SU-DHL-6 (cell line): ENCODE measurements at regions not wholly inside any gene's neighbourhood (a gene's known extent, or its start where the extent isn't known, plus 50 kb on each side); places are given as distances from the start of the nearest gene placed in this dataset.
"Not testable (repeated sequence)": the region's sequence is repeated elsewhere in the genome, so short reads cannot be mapped to it uniquely, and the experiment has no call there.

Experiments
- H2AFZ ChIP-seq: fragments of 200-600 bp; sonication (generic); 2 replicates; pipeline ENCODE4 v1.6.1; 2014; ENCODE audit warnings: low read depth, mild to moderate bottlenecking, moderate library complexity, mixed read lengths, antibody characterized with exemption, low read length; ENCODE audit not compliant: severe bottlenecking
- H3F3A ChIP-seq: fragments of 200-600 bp; shearing (Covaris generic); 2 replicates; pipeline ENCODE4 v1.6.0; 2016; ENCODE audit warnings: antibody characterized with exemption, mild to moderate bottlenecking; ENCODE audit not compliant: insufficient read depth
- H3K27ac ChIP-seq: fragments of 200-600 bp; sonication (generic); 2 replicates; pipeline ENCODE4 v1.5.1; 2016; ENCODE audit warnings: low read depth, mild to moderate bottlenecking, low read length, moderate library complexity, mixed read lengths
- H3K27me3 ChIP-seq: fragments of 200-600 bp; sonication (generic), shearing (Covaris generic); 2 replicates; pipeline ENCODE4 v1.6.0; 2014; ENCODE audit warnings: mild to moderate bottlenecking, low read length
- H3K36me3 ChIP-seq: fragments of 200-600 bp; sonication (generic); 2 replicates; pipeline ENCODE4 v1.6.1; 2014; ENCODE audit warnings: mild to moderate bottlenecking, low read length, mixed read lengths
- H3K4me2 ChIP-seq: fragments of 300-600, 200-600 bp; shearing (Covaris generic), sonication (generic); 2 replicates; pipeline ENCODE4 v1.6.0; 2014; ENCODE audit warnings: low read length, low read depth, mild to moderate bottlenecking; ENCODE audit not compliant: poor library complexity, severe bottlenecking
- H3K4me3 ChIP-seq: fragments of 200-600 bp; sonication (generic); 2 replicates; pipeline ENCODE4 v1.5.1; 2014; ENCODE audit warnings: antibody characterized with exemption, low read length, mild to moderate bottlenecking, mixed read lengths; ENCODE audit not compliant: insufficient read depth, poor library complexity, severe bottlenecking
- H3K79me2 ChIP-seq: fragments of 200-600 bp; sonication (generic); 2 replicates; pipeline ENCODE4 v1.6.1; 2014; ENCODE audit warnings: mild to moderate bottlenecking, low read length, moderate library complexity; ENCODE audit not compliant: insufficient read depth
- H3K9ac ChIP-seq: fragments of 200-600 bp; sonication (generic); 2 replicates; pipeline ENCODE4 v1.7.0; 2014; ENCODE audit warnings: mild to moderate bottlenecking, low read length
- H3K9me2 ChIP-seq: fragments of 200-600 bp; sonication (generic); replicated peaks from 2 replicates; pipeline ENCODE4 v1.6.1; 2014; ENCODE audit warnings: low read length; ENCODE audit not compliant: insufficient read depth
- H3K9me3 ChIP-seq: fragments of 200-600 bp; sonication (generic); 2 replicates; pipeline ENCODE4 v1.6.1; 2014; ENCODE audit warnings: low read length, mixed read lengths; ENCODE audit not compliant: insufficient read depth
- H4K20me1 ChIP-seq: fragments of 200-600 bp; sonication (generic); 2 replicates; pipeline ENCODE4 v1.6.1; 2014; ENCODE audit warnings: low read depth, mild to moderate bottlenecking, antibody characterized with exemption, low read length, moderate library complexity, mixed read lengths
- EZH2phosphoT487 ChIP-seq: fragments of 200-600 bp; sonication (generic), shearing (Covaris generic); conservative IDR thresholded peaks from 2 replicates; pipeline ENCODE4 v1.6.1; 2018; ENCODE audit warnings: mild to moderate bottlenecking, antibody characterized with exemption, low read length, moderate library complexity, mixed read lengths
- TF ChIP-seq, protein P1 (sequence below): fragments of 200-600 bp; sonication (generic); IDR thresholded peaks from one replicate; pipeline ENCODE4 v1.5.1; 2017; ENCODE audit warnings: antibody characterized with exemption, mild to moderate bottlenecking, low read length, moderate library complexity; ENCODE audit not compliant: insufficient read depth, poor library complexity, severe bottlenecking

DNA sequence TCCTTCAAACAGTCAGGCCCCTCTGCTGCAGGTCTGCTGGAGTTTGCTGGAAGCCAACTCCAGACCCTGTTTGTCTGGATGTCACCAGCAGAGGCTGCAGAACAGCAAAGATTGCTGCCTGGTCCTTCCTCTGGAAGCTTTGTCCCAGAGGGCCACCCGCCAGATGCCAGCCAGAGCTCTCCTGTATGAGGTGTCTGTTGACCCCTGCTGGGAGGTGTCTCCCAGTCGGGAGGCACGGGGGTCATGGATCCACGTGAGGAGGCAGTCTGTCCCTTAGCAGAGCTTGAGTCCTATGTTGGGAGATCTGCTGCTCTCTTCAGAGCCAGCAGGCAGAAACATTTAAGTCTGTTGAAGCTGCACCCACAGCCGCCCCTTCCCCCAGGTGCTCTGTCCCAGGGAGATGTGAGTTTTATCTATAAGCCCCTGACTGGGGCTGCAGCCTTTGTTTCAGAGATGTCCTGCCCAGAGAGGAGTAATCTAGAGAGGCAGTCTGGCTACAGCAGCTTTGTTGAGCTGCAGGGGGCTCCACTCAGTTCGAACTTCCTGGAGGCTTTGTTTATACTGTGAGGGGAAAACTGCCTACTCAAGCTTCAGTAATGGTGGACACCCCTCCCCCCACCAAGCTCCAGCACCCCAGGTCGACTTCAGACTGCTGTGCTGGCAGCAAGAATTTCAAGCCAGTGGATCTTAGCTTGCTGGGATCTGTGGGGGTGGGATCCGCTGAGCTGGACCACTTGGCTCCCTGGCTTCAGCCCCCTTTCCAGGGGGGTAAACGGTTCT lies 72.1 kb downstream of the OGFRL1 start:
- H3K36me3 ChIP-seq, H3K4me3 ChIP-seq, H4K20me1 ChIP-seq, H2AFZ ChIP-seq, H3K27ac ChIP-seq, H3K27me3 ChIP-seq, H3F3A ChIP-seq, H3K9me3 ChIP-seq, H3K9ac ChIP-seq, H3K4me2 ChIP-seq, H3K9me2 ChIP-seq, H3K79me2 ChIP-seq: not testable (repeated sequence)

DNA sequence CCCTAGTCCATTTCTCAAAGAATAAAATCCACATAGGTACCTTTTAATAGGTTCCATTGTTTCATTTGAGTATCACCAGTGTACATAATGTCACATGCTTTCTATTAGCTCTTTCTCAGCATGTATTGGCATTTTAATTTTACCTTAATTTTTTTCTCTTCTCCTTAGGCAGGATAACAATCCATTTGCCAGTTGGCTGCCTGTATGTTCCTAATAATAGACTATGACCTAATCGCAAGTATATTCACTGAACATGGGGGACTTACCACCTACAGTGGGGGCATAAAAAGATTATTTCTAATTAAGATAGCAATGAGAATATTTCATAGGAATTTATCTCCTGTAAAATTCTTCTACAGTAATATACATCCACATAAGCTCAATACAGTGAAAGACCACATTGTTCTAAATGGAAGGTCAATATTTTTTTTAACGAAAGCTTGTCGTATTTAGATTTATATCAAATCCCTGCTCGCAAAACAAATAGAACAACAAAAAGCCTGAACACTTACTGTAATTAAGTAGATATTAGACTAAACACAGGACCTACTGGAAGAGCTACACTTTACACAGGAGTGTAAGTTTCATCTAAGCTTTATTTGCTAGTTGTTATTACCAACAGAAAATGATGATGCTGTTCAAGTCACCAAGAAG lies 76.4 kb downstream of the OGFRL1 start:
- Histone ChIP-seq H3K9me3 (no peaks in the 10 kb centered on the region), H3K9ac (no peak overlapping the region), H3K9me2 (no peaks in the 10 kb centered on the region), H3K36me3 (no peaks in the 10 kb centered on the region), H3K27ac (no peak overlapping the region), H3K4me2 (no peak overlapping the region), H3K79me2 (no peaks in the 10 kb centered on the region), H3K27me3 (no peaks in the 10 kb centered on the region), H3F3A (peaks cover 4% of the 10 kb centered on the region; the same call in 1 of the 2 replicates), H2AFZ (no peak overlapping the region), H3K4me3 (no peak overlapping the region), H4K20me1 (no peaks in the 10 kb centered on the region)
- TF ChIP-seq, protein P1, sequence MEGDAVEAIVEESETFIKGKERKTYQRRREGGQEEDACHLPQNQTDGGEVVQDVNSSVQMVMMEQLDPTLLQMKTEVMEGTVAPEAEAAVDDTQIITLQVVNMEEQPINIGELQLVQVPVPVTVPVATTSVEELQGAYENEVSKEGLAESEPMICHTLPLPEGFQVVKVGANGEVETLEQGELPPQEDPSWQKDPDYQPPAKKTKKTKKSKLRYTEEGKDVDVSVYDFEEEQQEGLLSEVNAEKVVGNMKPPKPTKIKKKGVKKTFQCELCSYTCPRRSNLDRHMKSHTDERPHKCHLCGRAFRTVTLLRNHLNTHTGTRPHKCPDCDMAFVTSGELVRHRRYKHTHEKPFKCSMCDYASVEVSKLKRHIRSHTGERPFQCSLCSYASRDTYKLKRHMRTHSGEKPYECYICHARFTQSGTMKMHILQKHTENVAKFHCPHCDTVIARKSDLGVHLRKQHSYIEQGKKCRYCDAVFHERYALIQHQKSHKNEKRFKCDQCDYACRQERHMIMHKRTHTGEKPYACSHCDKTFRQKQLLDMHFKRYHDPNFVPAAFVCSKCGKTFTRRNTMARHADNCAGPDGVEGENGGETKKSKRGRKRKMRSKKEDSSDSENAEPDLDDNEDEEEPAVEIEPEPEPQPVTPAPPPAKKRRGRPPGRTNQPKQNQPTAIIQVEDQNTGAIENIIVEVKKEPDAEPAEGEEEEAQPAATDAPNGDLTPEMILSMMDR, result no peak
- TF ChIP-seq EZH2phosphoT487, result no peak

DNA sequence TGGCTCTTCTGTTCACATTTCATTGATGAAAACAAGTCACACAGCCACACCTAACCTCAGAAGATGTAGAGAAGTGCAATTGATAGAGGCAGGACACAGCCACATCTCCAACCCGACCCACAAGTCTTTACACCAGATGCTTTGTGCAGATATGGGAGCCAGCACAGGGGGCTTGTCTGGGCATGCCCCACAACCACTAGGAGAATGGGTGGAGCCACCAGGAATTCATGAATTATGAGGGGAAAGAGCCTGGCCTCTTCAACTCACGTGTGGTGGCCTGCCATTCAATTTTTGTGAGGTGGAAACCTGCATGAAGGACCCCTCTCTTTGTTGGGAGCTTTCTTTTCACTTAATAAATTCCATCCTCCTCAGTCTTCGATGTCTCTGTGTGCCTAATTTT lies 79.1 kb downstream of the OGFRL1 start:
- Histone ChIP-seq H3K4me3 (no peak overlapping the region), H3K4me2 (no peak overlapping the region), H3K9me3 (no peaks in the 10 kb centered on the region), H3K9me2 (no peaks in the 10 kb centered on the region), H4K20me1 (no peaks in the 10 kb centered on the region), H3K9ac (no peak overlapping the region), H2AFZ (no peak overlapping the region), H3K27ac (no peak overlapping the region), H3F3A (peaks cover 4% of the 10 kb centered on the region; the same call in 1 of the 2 replicates), H3K79me2 (no peaks in the 10 kb centered on the region), H3K36me3 (no peaks in the 10 kb centered on the region), H3K27me3 (no peaks in the 10 kb centered on the region)
- TF ChIP-seq, protein P1, result no peak
- TF ChIP-seq EZH2phosphoT487, result no peak

DNA sequence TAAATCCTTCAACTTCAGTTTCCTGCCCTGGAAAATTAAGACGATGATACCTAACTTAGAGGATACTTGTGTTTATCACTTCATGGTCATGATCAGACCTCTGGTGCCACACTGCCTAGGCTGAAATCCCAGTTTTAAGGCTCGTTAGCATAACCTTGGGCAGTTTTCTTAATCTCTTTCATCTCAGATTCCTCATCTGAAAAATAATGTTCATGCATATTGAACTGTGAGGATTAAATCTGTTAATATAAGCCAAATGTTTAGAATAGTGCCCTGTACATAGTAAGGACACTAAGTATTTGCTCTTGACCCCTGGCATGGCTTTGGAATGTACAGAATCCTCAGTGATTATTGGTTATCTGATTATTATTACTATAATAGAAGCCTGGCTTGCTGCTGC lies 79.7 kb downstream of the OGFRL1 start:
- Histone ChIP-seq H3K79me2 (no peaks in the 10 kb centered on the region), H3K4me3 (no peak overlapping the region), H4K20me1 (no peaks in the 10 kb centered on the region), H3K9me3 (no peaks in the 10 kb centered on the region), H3K27ac (no peak overlapping the region), H3K36me3 (no peaks in the 10 kb centered on the region), H3F3A (peaks cover 4% of the 10 kb centered on the region; the same call in 1 of the 2 replicates), H3K27me3 (no peaks in the 10 kb centered on the region), H3K4me2 (no peak overlapping the region), H3K9me2 (no peaks in the 10 kb centered on the region), H2AFZ (no peak overlapping the region), H3K9ac (no peak overlapping the region)
- no peak for TF ChIP-seq EZH2phosphoT487
- TF ChIP-seq, protein P1, result no peak
